ENCODE measurements at regions not wholly inside any gene's neighbourhood (a gene's known extent, or its start where the extent isn't known, plus 50 kb on each side); places are given as distances from the start of the nearest gene placed in this dataset.

DNA sequence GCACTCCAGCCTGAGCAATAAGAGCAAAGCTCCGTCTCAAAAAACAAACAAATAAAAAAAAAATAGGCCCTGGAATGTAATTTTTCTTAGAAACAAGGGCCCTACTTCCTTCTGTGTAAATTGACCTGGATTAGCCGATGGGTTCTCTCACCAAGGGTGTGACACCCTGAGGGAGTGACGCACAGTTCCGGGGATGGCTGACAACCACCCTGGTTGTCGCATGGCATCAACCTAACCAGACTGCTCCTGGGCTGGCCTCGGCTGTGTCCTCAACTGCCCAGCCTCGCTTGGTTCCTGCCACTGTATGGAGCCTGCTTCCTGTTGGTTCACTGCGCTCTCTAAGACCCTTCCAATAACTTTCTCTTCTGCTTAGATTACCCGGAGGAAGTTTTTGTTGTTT lies 51.2 kb upstream of the SPATA31D4 start:
- no peak for TF ChIP-seq CTCF (IDR thresholded peaks at IDR 0.05)
- TF ChIP-seq POLR2A (IDR thresholded peaks at IDR 0.05): no peak
- TF ChIP-seq EP300 (IDR thresholded peaks at IDR 0.05): no peak

Measured in gastroesophageal sphincter (tissue), 3 donors.